ENCODE measurements at regions not wholly inside any gene's neighbourhood (a gene's known extent, or its start where the extent isn't known, plus 50 kb on each side); places are given as distances from the start of the nearest gene placed in this dataset.

- Histone ChIP-seq H3K56ac (replicated peaks; ENCODE audit: insufficient read length, low read depth, low read length) (no peak overlapping the region), H2BK12ac (ENCODE audit: low read depth, low read length) (no peak overlapping the region), H3K4me3 (ENCODE audit: extremely low read depth in 1 of 4, insufficient read depth in 2 of 4, low read depth in 3 of 4, low read length in 4 of 4) (no peak overlapping the region), H3K4me1 (replicated peaks in 1 of 4; ENCODE audit: control insufficient read depth in 3 of 4, insufficient read depth in 4 of 4, low read length in 3 of 4) (peaks cover 0 to 3% (median under 1%) of the 10 kb centered on the region in 4 experiments; a peak in 1 of 7 replicates), H3K36me3 (ENCODE audit: control insufficient read depth in 2 of 4, insufficient read depth in 4 of 4, low read length in 3 of 4) (no peaks in the 10 kb centered on the region), H2BK15ac (ENCODE audit: low read length) (no peak overlapping the region), H3K9ac (replicated peaks in 1 of 4; ENCODE audit: extremely low read depth in 1 of 4, low read depth in 3 of 4, low read length in 3 of 4) (no peak overlapping the region), H3K18ac (ENCODE audit: extremely low read depth, low read length) (no peak overlapping the region), H2BK5ac (ENCODE audit: low read depth, low read length) (no peak overlapping the region), H3K4me2 (ENCODE audit: insufficient read depth in 1 of 2, low read depth in 2 of 2, low read length in 2 of 2) (no peak overlapping the region), H3K4ac (replicated peaks; ENCODE audit: insufficient read length, low read depth, low read length) (no peak overlapping the region), H3K27ac (ENCODE audit: low read depth, low read length) (no peak overlapping the region), H3K23ac (ENCODE audit: insufficient read length) (no peak overlapping the region), H3K23me2 (ENCODE audit: low read depth, low read length) (no peaks in the 10 kb centered on the region), H2AFZ (ENCODE audit: low read length) (no peak overlapping the region), H2BK120ac (replicated peaks; ENCODE audit: low read depth, low read length) (no peak overlapping the region), H4K5ac (ENCODE audit: insufficient read length, low read depth, low read length) (no peak overlapping the region), H2AK5ac (ENCODE audit: low read depth, low read length) (no peak overlapping the region), H3K79me2 (ENCODE audit: control insufficient read depth in 1 of 2, insufficient read depth in 2 of 2, low read length in 2 of 2) (no peaks in the 10 kb centered on the region), H3K14ac (ENCODE audit: insufficient read length) (no peak overlapping the region), H3K79me1 (ENCODE audit: low read depth, low read length) (no peaks in the 10 kb centered on the region), H3K27me3 (replicated peaks in 1 of 4; ENCODE audit: control insufficient read depth in 3 of 4, extremely low read depth in 1 of 4, insufficient read depth in 3 of 4, low read length in 3 of 4) (no peaks in the 10 kb centered on the region), H4K20me1 (replicated peaks in 1 of 2; ENCODE audit: control insufficient read depth in 1 of 2, insufficient read depth in 2 of 2, low read length in 2 of 2) (no peaks in the 10 kb centered on the region), H3K9me3 (ENCODE audit: insufficient read depth in 2 of 2, low read depth in 1 of 2, low read length in 1 of 2) (no peaks in the 10 kb centered on the region), H2BK20ac (ENCODE audit: low read length) (no peak overlapping the region), H4K8ac (ENCODE audit: extremely low read depth, insufficient read depth, low read length) (no peak overlapping the region), H4K91ac (replicated peaks; ENCODE audit: insufficient read length, low read length) (no peak overlapping the region)
- peak; percentile 53; the same call in 1 of the 2 replicates for TF ChIP-seq MAFK (IDR thresholded peaks at IDR 0.05; ENCODE audit: low read depth, low read length)
- no peak for TF ChIP-seq CHD1 (IDR thresholded peaks at IDR 0.05; ENCODE audit: low read depth, low read length)
- FAIRE-seq (no peak), DNase-seq (ENCODE audit: low read depth in 1 of 2, low spot score in 2 of 2) (no peak)
- CTCF ChIA-PET (ENCODE audit: partially characterized antibody), result no interaction called here
- POLR2A ChIA-PET (ENCODE audit: partially characterized antibody), result no interaction called here
- 88% methylated on average over 1 of the region's 1 CpG; no CpG with 5 or more reads in 1 of the 2 experiments for WGBS, 2 experiments (ENCODE audit: extremely low coverage in 1 of 2, insufficient coverage in 1 of 2, insufficient read length in 1 of 2, insufficient replicate concordance in 2 of 2, low coverage in 1 of 2, low lambda C conversion rate in 2 of 2, missing lambda C conversion rate in 1 of 2)
Measured at GRCh38 chr5:30446456-30446855, 747.0 kb upstream of the CDH6 start.

Data from H1 (cell line).